ENCODE measurements at regions not wholly inside any gene's neighbourhood (a gene's known extent, or its start where the extent isn't known, plus 50 kb on each side); places are given as distances from the start of the nearest gene placed in this dataset.

DNA sequence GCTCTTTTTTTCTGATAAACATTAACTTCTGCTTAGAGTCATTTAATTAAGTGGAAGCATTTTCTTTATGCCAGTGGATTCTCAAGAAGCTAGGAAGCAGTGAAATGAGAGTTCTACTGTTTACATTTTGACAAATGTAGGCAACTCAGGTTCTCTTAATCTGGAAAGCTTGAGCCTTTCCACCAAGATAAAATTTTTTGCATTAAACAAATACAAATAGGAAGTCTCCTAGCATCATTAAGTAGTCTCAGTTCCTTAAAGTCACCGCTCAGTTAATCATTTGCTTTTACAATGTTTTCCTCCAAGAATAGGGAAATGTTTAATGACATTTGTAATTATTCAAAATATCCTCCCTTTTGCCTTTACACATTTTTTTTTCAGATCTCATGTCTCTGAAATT is 290.4 kb upstream of the PDE4D start:
- TF ChIP-seq CTCF (IDR thresholded peaks at IDR 0.05 in 8 of 11, conservative IDR thresholded peaks at IDR 0.05 in 3 of 11), result no peak
- TF ChIP-seq POLR2A (IDR thresholded peaks at IDR 0.05), result no peak

Data from spleen (tissue), 7 donors.